WTC11 (cell line): ENCODE measurements at regions not wholly inside any gene's neighbourhood (a gene's known extent, or its start where the extent isn't known, plus 50 kb on each side); places are given as distances from the start of the nearest gene placed in this dataset.

Source experiments
- ATF2 ChIP-seq: sonication (generic); formaldehyde crosslinking; IDR thresholded peaks from 2 replicates; pipeline ENCODE4 v1.8.1; 2022; ENCODE audit warnings: low read depth, missing genetic modification reagents, borderline replicate concordance
- CTCF ChIP-seq: fragments of 200-600 bp; IDR thresholded peaks from 2 replicates; pipeline ENCODE4 v1.8.0; 2022; ENCODE audit warnings: antibody characterized with exemption
- ELF4 ChIP-seq: sonication (generic); formaldehyde crosslinking; IDR thresholded peaks from 2 replicates; pipeline ENCODE4 v1.8.1; 2022; ENCODE audit warnings: low read depth, mild to moderate bottlenecking, moderate library complexity, missing genetic modification reagents
- FOXP1 ChIP-seq: sonication (generic); formaldehyde crosslinking; IDR thresholded peaks from 2 replicates; pipeline ENCODE4 v1.8.0; 2022; ENCODE audit warnings: missing genetic modification reagents, mild to moderate bottlenecking, moderate library complexity, borderline replicate concordance
- IRF2 ChIP-seq: sonication (generic); formaldehyde crosslinking; IDR thresholded peaks from 2 replicates; pipeline ENCODE4 v1.8.0; 2022; ENCODE audit warnings: low read depth, missing genetic modification reagents, borderline replicate concordance
- MAX ChIP-seq: sonication (generic); formaldehyde crosslinking; IDR thresholded peaks from 2 replicates; pipeline ENCODE4 v1.8.0; 2022; ENCODE audit warnings: mild to moderate bottlenecking, missing genetic modification reagents
- NFE2L1 ChIP-seq: sonication (generic); formaldehyde crosslinking; IDR thresholded peaks from 2 replicates; pipeline ENCODE4 v1.8.1; 2023; ENCODE audit warnings: missing genetic modification reagents
- NFYB ChIP-seq: sonication (generic); formaldehyde crosslinking; conservative IDR thresholded peaks from 2 replicates; pipeline ENCODE4 v1.8.0; 2022; ENCODE audit warnings: low read depth, missing genetic modification reagents
- PRDM15 ChIP-seq: sonication (generic); formaldehyde crosslinking; IDR thresholded peaks from 2 replicates; pipeline ENCODE4 v1.8.0; 2022; ENCODE audit warnings: missing genetic modification reagents
- TCF7 ChIP-seq: sonication (generic); formaldehyde crosslinking; IDR thresholded peaks from 2 replicates; pipeline ENCODE4 v1.8.0; 2022; ENCODE audit warnings: mild to moderate bottlenecking, low read depth, missing genetic modification reagents, moderate library complexity
- ZNF121 ChIP-seq: sonication (generic); formaldehyde crosslinking; IDR thresholded peaks from 2 replicates; pipeline ENCODE4 v1.8.0; 2023; ENCODE audit warnings: missing genetic modification reagents
- ZNF423 ChIP-seq: fragments of 250-450 bp; sonication (Bioruptor Pico); IDR thresholded peaks from 2 replicates; pipeline ENCODE4 v2.1.2; 2022; ENCODE audit warnings: mild to moderate bottlenecking, moderate library complexity

- TF ChIP-seq ELF4 (CRISPR knock-in tag) (no peak), FOXP1 (CRISPR knock-in tag) (no peak), NFE2L1 (CRISPR knock-in tag) (no peak), CTCF (0 out of 2 replicates have a peak, but pooled peaks have one; percentile 18), PRDM15 (CRISPR knock-in tag) (no peak), NFYB (no peak), IRF2 (CRISPR knock-in tag) (no peak), MAX (CRISPR knock-in tag) (no peak), ZNF423 (CRISPR knock-in tag) (no peak), ZNF121 (no peak), TCF7 (CRISPR knock-in tag) (no peak), ATF2 (no peak)
These were observed 106.9 kb upstream of the LYPLAL1 start for GRCh38 chr1:219066631-219067349.
